ENCODE measurements at regions not wholly inside any gene's neighbourhood (a gene's known extent, or its start where the extent isn't known, plus 50 kb on each side); places are given as distances from the start of the nearest gene placed in this dataset.

DNA sequence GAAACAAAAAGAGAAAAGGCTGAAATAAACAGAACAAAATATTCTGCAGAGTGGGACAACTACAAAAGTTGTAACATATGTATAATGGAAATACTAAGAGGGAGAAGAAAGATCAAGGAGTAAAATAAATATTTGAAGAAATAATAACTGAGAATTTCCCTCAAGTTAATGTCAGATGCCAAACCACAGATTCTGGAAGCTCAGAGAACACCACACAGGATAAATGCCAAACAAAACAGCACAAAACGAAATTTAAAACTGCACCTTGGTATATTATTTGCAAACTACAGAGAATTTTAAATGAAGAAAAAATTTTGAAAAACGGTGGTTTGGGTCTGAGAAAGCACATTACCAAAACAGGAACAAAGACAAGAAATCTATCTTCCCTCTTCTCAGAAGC lies 1588.9 kb upstream of the TMEFF2 start (continued):
- TF ChIP-seq TAF1 (IDR thresholded peaks at IDR 0.05; ENCODE audit: borderline replicate concordance, low read depth, low read length) (no peak), JUND (IDR thresholded peaks at IDR 0.05) (no peak), RFX5 (IDR thresholded peaks at IDR 0.05; ENCODE audit: low read length) (no peak), YY1 (IDR thresholded peaks at IDR 0.05; ENCODE audit: low read depth) (no peak), FOXJ3 (CRISPR knock-in tag; IDR thresholded peaks at IDR 0.05) (no peak), EZH2phosphoT487 (IDR thresholded peaks at IDR 0.05; ENCODE audit: borderline replicate concordance, low read depth) (no peak), FOSL2 (IDR thresholded peaks at IDR 0.05; ENCODE audit: borderline replicate concordance, low read depth) (no peak), MEF2A (IDR thresholded peaks at IDR 0.05; ENCODE audit: borderline replicate concordance, low read depth) (no peak)
- TF ChIP-seq, protein P1, sequence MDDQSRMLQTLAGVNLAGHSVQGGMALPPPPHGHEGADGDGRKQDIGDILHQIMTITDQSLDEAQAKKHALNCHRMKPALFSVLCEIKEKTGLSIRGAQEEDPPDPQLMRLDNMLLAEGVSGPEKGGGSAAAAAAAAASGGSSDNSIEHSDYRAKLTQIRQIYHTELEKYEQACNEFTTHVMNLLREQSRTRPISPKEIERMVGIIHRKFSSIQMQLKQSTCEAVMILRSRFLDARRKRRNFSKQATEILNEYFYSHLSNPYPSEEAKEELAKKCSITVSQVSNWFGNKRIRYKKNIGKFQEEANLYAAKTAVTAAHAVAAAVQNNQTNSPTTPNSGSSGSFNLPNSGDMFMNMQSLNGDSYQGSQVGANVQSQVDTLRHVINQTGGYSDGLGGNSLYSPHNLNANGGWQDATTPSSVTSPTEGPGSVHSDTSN (IDR thresholded peaks at IDR 0.05) = no peak

- Histone ChIP-seq H3K36me3 (replicated peaks in 1 of 2; ENCODE audit: control insufficient read depth in 1 of 2, insufficient read depth in 2 of 2, low read length in 1 of 2) (no peaks in the 10 kb centered on the region), H3K27me3 (ENCODE audit: insufficient read depth) (no peaks in the 10 kb centered on the region), H3K27ac (ENCODE audit: low read depth in 2 of 2, low read length in 1 of 2) (no peak overlapping the region), H2AFZ (ENCODE audit: low read depth) (no peak overlapping the region), H4K20me1 (ENCODE audit: insufficient read depth) (no peaks in the 10 kb centered on the region), H3K4me1 (ENCODE audit: control insufficient read depth in 1 of 2, insufficient read depth in 2 of 2, low read depth in 1 of 2, low read length in 1 of 2) (no peaks in the 10 kb centered on the region), H3K4me2 (no peak overlapping the region), H3K4me3 (ENCODE audit: low read depth in 2 of 2, low read length in 1 of 2) (no peak overlapping the region), H3K79me2 (ENCODE audit: insufficient read depth) (no peaks in the 10 kb centered on the region), H3F3A (replicated peaks; ENCODE audit: insufficient read depth) (no peaks in the 10 kb centered on the region), H3K9ac (no peak overlapping the region), H3K9me2 (peaks cover 4% of the 10 kb centered on the region; the same call in 1 of the 2 replicates), H3K9me3 (0 out of 2 replicates have a peak, but pooled peaks cover 3% of the 10 kb centered on the region)
- ChIA-PET POLR2A (no interaction called here), CTCF (no interaction called here)
- DNase-seq = no peak
- 78% methylated on average over 4 of the region's 4 CpGs for WGBS (ENCODE audit: low lambda C conversion rate)
- TF ChIP-seq RAD21 (IDR thresholded peaks at IDR 0.05; ENCODE audit: low read length) (no peak), FOXM1 (IDR thresholded peaks at IDR 0.05; ENCODE audit: low read depth) (no peak), JUND (IDR thresholded peaks at IDR 0.05) (no peak), RXRA (IDR thresholded peaks at IDR 0.05; ENCODE audit: borderline replicate concordance, low read depth) (no peak)
- TF ChIP-seq, protein P2, sequence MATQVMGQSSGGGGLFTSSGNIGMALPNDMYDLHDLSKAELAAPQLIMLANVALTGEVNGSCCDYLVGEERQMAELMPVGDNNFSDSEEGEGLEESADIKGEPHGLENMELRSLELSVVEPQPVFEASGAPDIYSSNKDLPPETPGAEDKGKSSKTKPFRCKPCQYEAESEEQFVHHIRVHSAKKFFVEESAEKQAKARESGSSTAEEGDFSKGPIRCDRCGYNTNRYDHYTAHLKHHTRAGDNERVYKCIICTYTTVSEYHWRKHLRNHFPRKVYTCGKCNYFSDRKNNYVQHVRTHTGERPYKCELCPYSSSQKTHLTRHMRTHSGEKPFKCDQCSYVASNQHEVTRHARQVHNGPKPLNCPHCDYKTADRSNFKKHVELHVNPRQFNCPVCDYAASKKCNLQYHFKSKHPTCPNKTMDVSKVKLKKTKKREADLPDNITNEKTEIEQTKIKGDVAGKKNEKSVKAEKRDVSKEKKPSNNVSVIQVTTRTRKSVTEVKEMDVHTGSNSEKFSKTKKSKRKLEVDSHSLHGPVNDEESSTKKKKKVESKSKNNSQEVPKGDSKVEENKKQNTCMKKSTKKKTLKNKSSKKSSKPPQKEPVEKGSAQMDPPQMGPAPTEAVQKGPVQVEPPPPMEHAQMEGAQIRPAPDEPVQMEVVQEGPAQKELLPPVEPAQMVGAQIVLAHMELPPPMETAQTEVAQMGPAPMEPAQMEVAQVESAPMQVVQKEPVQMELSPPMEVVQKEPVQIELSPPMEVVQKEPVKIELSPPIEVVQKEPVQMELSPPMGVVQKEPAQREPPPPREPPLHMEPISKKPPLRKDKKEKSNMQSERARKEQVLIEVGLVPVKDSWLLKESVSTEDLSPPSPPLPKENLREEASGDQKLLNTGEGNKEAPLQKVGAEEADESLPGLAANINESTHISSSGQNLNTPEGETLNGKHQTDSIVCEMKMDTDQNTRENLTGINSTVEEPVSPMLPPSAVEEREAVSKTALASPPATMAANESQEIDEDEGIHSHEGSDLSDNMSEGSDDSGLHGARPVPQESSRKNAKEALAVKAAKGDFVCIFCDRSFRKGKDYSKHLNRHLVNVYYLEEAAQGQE (IDR thresholded peaks at IDR 0.05; ENCODE audit: low read depth, low read length) = no peak
Observed at GRCh38 chr2:193778293-193778692, 1583.6 kb upstream of the TMEFF2 start.
